ENCODE measurements at regions not wholly inside any gene's neighbourhood (a gene's known extent, or its start where the extent isn't known, plus 50 kb on each side); places are given as distances from the start of the nearest gene placed in this dataset.

- Histone ChIP-seq H3K27me3 (ENCODE audit: control insufficient read depth, insufficient read depth, low read length) (no peaks in the 10 kb centered on the region), H3K9me3 (ENCODE audit: control insufficient read depth in 2 of 3, insufficient read depth in 1 of 3, low read length in 3 of 3) (no peaks in the 10 kb centered on the region), H3K4me3 (ENCODE audit: low read length in 3 of 3) (no peak overlapping the region), H3K36me3 (ENCODE audit: control insufficient read depth in 2 of 3, insufficient read depth in 3 of 3, low read length in 3 of 3) (no peaks in the 10 kb centered on the region), H3K9ac (ENCODE audit: low read length in 3 of 3) (no peak overlapping the region), H3K27ac (ENCODE audit: low read depth in 2 of 2, low read length in 2 of 2) (no peak overlapping the region), H3K4me1 (ENCODE audit: control insufficient read depth in 2 of 3, insufficient read depth in 2 of 3, low read depth in 1 of 3, low read length in 3 of 3) (no peaks in the 10 kb centered on the region)
- FAIRE-seq: no peak
- no peak for TF ChIP-seq CTCF (IDR thresholded peaks at IDR 0.05; ENCODE audit: borderline replicate concordance, extremely low read depth, insufficient read depth)
- no peak for DNase-seq
- intact Hi-C loops (cut with DNase I): no loop called here
Measured at GRCh38 chr10:8921568-8921967, 867.1 kb downstream of the GATA3 start.

- no peaks in the 10 kb centered on the region for H3K4me1 ChIP-seq (ENCODE audit: control insufficient read depth in 2 of 3, insufficient read depth in 2 of 3, low read depth in 1 of 3, low read length in 3 of 3)
- H3K4me3 ChIP-seq (ENCODE audit: low read length in 3 of 3): no peak overlapping the region
- H3K27me3 ChIP-seq (ENCODE audit: control insufficient read depth, insufficient read depth, low read length): no peaks in the 10 kb centered on the region
- no peak for FAIRE-seq
- no peak overlapping the region for H3K27ac ChIP-seq (ENCODE audit: low read depth in 2 of 2, low read length in 2 of 2)
- no peaks in the 10 kb centered on the region for H3K9me3 ChIP-seq (ENCODE audit: control insufficient read depth in 2 of 3, insufficient read depth in 1 of 3, low read length in 3 of 3)
- DNase-seq: no peak
- H3K9ac ChIP-seq (ENCODE audit: low read length in 3 of 3): no peak overlapping the region
- no peak for TF ChIP-seq CTCF (IDR thresholded peaks at IDR 0.05; ENCODE audit: borderline replicate concordance, extremely low read depth, insufficient read depth)
- H3K36me3 ChIP-seq (ENCODE audit: control insufficient read depth in 2 of 3, insufficient read depth in 3 of 3, low read length in 3 of 3): no peaks in the 10 kb centered on the region
- intact Hi-C loops (cut with DNase I): no loop called here
Measured at GRCh38 chr10:8923096-8923495, 868.6 kb downstream of the GATA3 start.

GRCh38 chr10:8927705-8928104 lies 873.2 kb downstream of the GATA3 start:
- H3K9me3 ChIP-seq (ENCODE audit: control insufficient read depth in 2 of 3, insufficient read depth in 1 of 3, low read length in 3 of 3): no peaks in the 10 kb centered on the region
- no peaks in the 10 kb centered on the region for H3K36me3 ChIP-seq (ENCODE audit: control insufficient read depth in 2 of 3, insufficient read depth in 3 of 3, low read length in 3 of 3)
- intact Hi-C loops (cut with DNase I): no loop called here
- no peaks in the 10 kb centered on the region for H3K27me3 ChIP-seq (ENCODE audit: control insufficient read depth, insufficient read depth, low read length)
- DNase-seq: no peak
- no peaks in the 10 kb centered on the region for H3K4me1 ChIP-seq (ENCODE audit: control insufficient read depth in 2 of 3, insufficient read depth in 2 of 3, low read depth in 1 of 3, low read length in 3 of 3)
- no peak for TF ChIP-seq CTCF (IDR thresholded peaks at IDR 0.05; ENCODE audit: borderline replicate concordance, extremely low read depth, insufficient read depth)
- no peak overlapping the region for H3K4me3 ChIP-seq (ENCODE audit: low read length in 3 of 3)
- no peak for FAIRE-seq
- H3K9ac ChIP-seq (ENCODE audit: low read length in 3 of 3): no peak overlapping the region
- no peak overlapping the region for H3K27ac ChIP-seq (ENCODE audit: low read depth in 2 of 2, low read length in 2 of 2)

GRCh38 chr10:8946451-8946850 lies 892.0 kb downstream of the GATA3 start:
- no peak overlapping the region for H3K9ac ChIP-seq (ENCODE audit: low read length in 3 of 3)
- no peaks in the 10 kb centered on the region for H3K4me1 ChIP-seq (ENCODE audit: control insufficient read depth in 2 of 3, insufficient read depth in 2 of 3, low read depth in 1 of 3, low read length in 3 of 3)
- DNase-seq (no peak), FAIRE-seq (no peak)
- H3K36me3 ChIP-seq (ENCODE audit: control insufficient read depth in 2 of 3, insufficient read depth in 3 of 3, low read length in 3 of 3): no peaks in the 10 kb centered on the region
- H3K27ac ChIP-seq (ENCODE audit: low read depth in 2 of 2, low read length in 2 of 2): no peak overlapping the region
- no peaks in the 10 kb centered on the region for H3K9me3 ChIP-seq (ENCODE audit: control insufficient read depth in 2 of 3, insufficient read depth in 1 of 3, low read length in 3 of 3)
- H3K4me3 ChIP-seq (ENCODE audit: low read length in 3 of 3): no peak overlapping the region
- intact Hi-C loops (cut with DNase I): no loop called here
- TF ChIP-seq CTCF (IDR thresholded peaks at IDR 0.05; ENCODE audit: borderline replicate concordance, extremely low read depth, insufficient read depth): no peak
- no peaks in the 10 kb centered on the region for H3K27me3 ChIP-seq (ENCODE audit: control insufficient read depth, insufficient read depth, low read length)

Measured in kidney (tissue), 13 donors.